Transverse colon (tissue), 4 donors: ENCODE measurements at regions not wholly inside any gene's neighbourhood (a gene's known extent, or its start where the extent isn't known, plus 50 kb on each side); places are given as distances from the start of the nearest gene placed in this dataset.

Experiments used
- CTCF ChIP-seq, 5 experiments: fragments of 200-600 bp in 3 of 5; fragments of 450-650 bp in 2 of 5; sonication (generic) in 3 of 5; IDR thresholded peaks; 1 replicate in 2 of 5; 2 replicates in 3 of 5; pipeline ENCODE4 v1.5.1; 2016 to 2017; ENCODE audit warnings: antibody characterized with exemption in 5 of 5, inconsistent platforms in 3 of 5, mild to moderate bottlenecking in 2 of 5, moderate library complexity in 1 of 5
- EP300 ChIP-seq: sonication (generic); formaldehyde crosslinking; IDR thresholded peaks from one replicate; pipeline ENCODE4 v1.6.1; 2017; ENCODE audit warnings: antibody characterized with exemption, low read depth
- POLR2A ChIP-seq: fragments of 450-650 bp; IDR thresholded peaks from one replicate; pipeline ENCODE4 v1.6.1; 2016; ENCODE audit warnings: antibody characterized with exemption, mild to moderate bottlenecking, moderate library complexity
- POLR2AphosphoS5 ChIP-seq, 3 donors: sonication (generic); formaldehyde crosslinking; IDR thresholded peaks; one replicate each; pipeline ENCODE4 v1.6.1; 2016; ENCODE audit warnings: antibody characterized with exemption in 3 of 3

DNA sequence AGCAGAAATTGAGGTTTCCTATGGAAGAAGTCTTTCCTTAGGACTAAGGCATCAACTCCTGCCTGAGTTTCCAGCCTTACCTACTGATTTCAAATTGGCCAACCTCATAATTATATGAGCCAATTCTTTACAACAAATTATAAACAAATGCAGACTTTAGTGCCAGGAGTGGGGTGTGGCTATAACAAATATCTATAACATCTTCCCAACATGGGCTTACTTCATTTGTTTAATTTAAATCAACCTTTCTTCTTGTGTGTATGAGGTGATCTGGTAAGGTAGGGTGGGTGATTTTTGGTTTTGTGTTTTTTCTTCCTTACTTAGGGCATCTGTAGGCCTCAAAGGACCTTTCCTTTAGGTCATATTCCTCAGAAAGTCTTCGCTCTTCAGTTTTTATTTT, 354.9 kb downstream of the SHANK2 start:
- TF ChIP-seq CTCF (IDR thresholded peaks at IDR 0.05): no peak
- TF ChIP-seq POLR2AphosphoS5 (IDR thresholded peaks at IDR 0.05): no peak
- TF ChIP-seq POLR2A: no peak
- no peak for TF ChIP-seq EP300
